HG03097 (cell line): ENCODE measurements at regions not wholly inside any gene's neighbourhood (a gene's known extent, or its start where the extent isn't known, plus 50 kb on each side); places are given as distances from the start of the nearest gene placed in this dataset.

Source experiments
- ATAC-seq: cut with Tn5 transposase; IDR thresholded peaks from one replicate; pipeline ENCODE4 v1.9.1; 2021; ENCODE audit not compliant: unreplicated experiment, low FRiP score

DNA sequence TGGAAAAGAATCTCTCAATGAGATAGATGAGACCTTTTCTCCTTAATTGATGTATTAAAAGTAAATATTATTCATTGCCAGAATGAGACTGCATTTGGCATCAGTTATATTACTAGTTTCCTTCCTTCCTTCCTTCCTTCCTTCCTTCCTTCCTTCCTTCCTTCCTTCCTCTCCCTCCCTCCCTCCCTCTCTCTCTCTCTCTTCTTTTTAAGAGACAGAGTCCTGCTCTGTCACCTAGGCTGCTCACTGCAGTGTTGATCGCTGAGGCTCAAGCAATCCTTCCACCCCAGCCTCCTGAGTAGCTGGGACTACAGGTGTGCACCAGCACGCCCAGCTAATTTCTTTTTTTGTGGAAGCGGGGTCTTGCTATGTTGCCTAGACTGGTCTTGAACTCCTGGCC is 50.4 kb upstream of the ARX start:
- ATAC-seq: no peak
